Activated naive CD8-positive, alpha-beta T cell treated with anti-CD3 and anti-CD28 coated beads, Interleukin-2, amount 50 U/mL, for 24 hours (primary cell): ENCODE measurements at regions not wholly inside any gene's neighbourhood (a gene's known extent, or its start where the extent isn't known, plus 50 kb on each side); places are given as distances from the start of the nearest gene placed in this dataset.

ENCODE experiments used
- ATAC-seq: fragments of 150-1000 bp; cut with Tn5 transposase; one replicate; pipeline ENCODE4 v1.10.0; 2021
- DNase-seq: peaks from one replicate; pipeline ENCODE4 v3.0.0; 2021
- H3K27ac Mint-ChIP-seq: one replicate; pipeline ENCODE4 v1.8.0; 2021; ENCODE audit warnings: mild to moderate bottlenecking, mixed read lengths
- H3K27me3 Mint-ChIP-seq: one replicate; pipeline ENCODE4 v1.8.0; 2021; ENCODE audit warnings: mixed read lengths
- H3K36me3 Mint-ChIP-seq: one replicate; pipeline ENCODE4 v1.8.0; 2021; ENCODE audit warnings: low read depth, mixed read lengths
- H3K4me1 Mint-ChIP-seq: one replicate; pipeline ENCODE4 v1.8.0; 2021; ENCODE audit warnings: mixed read lengths
- H3K4me3 Mint-ChIP-seq: one replicate; pipeline ENCODE4 v1.8.0; 2021; ENCODE audit warnings: mild to moderate bottlenecking, moderate library complexity, mixed read lengths
- H3K9me3 Mint-ChIP-seq: one replicate; pipeline ENCODE4 v1.8.0; 2021; ENCODE audit warnings: mixed read lengths

- DNase-seq (no peak), ATAC-seq (no peak)
- H3K36me3 Mint-ChIP-seq, result no peaks in the 10 kb centered on the region
- no peaks in the 10 kb centered on the region for H3K4me1 Mint-ChIP-seq
- H3K27ac Mint-ChIP-seq, result no peak overlapping the region
- H3K4me3 Mint-ChIP-seq, result no peak overlapping the region
- no peaks in the 10 kb centered on the region for H3K9me3 Mint-ChIP-seq
- H3K27me3 Mint-ChIP-seq, result peaks cover 8% of the 10 kb centered on the region
Observed at GRCh38 chr6:40340957-40341356, 246.2 kb downstream of the LRFN2 start.

DNA sequence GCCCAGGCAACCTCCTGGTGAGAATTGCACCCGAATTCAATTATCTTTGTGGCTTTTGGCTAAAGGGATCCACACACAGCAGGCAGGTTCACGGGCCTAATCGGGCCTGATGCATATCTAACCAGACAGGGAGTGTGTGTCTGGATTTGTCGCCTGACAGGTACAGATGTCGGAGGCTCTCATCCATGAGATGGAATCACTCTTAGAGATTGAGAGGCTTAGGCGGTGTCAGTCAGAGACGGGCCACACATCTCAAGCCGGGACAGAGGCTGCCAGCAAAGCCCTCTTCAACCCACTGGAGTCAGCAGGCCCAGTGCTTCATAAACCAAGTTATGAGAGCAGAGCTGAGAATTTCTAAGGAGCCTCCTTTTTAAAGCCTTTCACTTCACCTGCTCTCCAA lies 247.0 kb downstream of the LRFN2 start:
- Mint-ChIP-seq H3K9me3 (no peaks in the 10 kb centered on the region), H3K36me3 (no peaks in the 10 kb centered on the region), H3K27ac (no peak overlapping the region), H3K4me1 (no peaks in the 10 kb centered on the region), H3K27me3 (peaks cover 8% of the 10 kb centered on the region), H3K4me3 (no peak overlapping the region)
- ATAC-seq (no peak), DNase-seq (no peak)

DNA sequence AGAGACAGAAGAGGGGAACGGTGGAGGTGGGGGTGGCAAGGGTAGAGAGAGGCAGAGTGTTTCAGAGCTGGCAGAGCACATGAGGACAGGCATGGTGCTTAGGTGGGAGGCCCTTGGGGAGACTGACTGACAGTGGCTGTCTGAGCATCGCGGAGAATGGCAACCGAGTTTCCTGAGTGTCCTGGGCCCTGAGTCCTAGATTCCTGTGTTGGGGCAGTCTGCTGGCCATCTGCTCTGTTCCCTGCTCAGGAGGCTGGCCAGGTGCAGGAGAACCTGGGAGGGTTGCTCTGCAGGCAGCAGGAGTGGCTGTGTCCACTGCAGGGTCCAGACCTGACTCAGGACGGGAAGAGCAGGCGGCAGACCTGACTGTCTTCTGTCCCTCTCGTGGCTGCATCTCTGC lies 248.9 kb downstream of the LRFN2 start:
- Mint-ChIP-seq H3K4me3 (no peak overlapping the region), H3K36me3 (no peaks in the 10 kb centered on the region), H3K4me1 (no peaks in the 10 kb centered on the region), H3K27me3 (peaks cover 20% of the 10 kb centered on the region), H3K27ac (no peak overlapping the region), H3K9me3 (no peaks in the 10 kb centered on the region)
- ATAC-seq, result no peak
- DNase-seq, result no peak

DNA sequence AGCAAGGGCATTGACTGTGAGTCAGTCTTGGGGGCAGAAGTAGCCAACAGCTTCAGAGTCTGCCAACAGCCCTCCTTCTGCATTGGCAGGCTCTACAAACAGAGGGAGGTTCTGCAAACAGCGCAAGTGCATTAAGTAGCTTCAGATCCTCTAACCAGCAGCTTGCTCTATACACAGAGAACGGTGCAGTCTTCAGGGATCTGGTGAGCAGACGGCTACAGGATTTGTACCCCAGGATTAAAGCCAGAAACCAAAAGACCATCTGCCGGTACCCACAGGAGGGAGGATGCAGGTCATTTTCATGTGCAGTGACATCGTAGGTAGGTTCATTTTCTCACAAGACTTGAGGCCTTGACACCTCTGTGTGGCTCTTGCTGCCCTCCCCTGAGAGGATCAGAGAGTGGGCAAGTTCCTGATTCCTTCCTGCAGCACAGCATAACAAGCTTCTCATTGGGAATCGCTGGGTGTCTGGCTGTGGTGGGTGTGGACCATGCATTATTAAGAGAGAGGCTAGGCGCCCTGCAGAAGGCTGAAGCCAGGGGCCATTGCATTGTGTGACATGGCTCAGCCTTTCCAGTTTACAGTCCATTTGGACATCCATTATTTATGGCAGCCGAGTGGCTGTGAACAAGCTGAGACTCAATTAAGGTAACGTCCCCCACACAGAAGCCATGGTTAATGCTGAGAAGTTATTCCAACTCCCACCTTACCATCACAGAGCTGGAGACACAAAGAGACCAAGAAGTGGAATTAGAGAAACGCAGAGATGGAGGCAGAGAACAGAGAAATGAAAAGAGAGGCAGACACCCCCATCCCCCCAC lies 250.0 kb downstream of the LRFN2 start:
- Mint-ChIP-seq H3K9me3 (no peaks in the 10 kb centered on the region), H3K27me3 (peaks cover 20% of the 10 kb centered on the region), H3K36me3 (no peaks in the 10 kb centered on the region), H3K4me1 (no peaks in the 10 kb centered on the region), H3K4me3 (no peak overlapping the region), H3K27ac (no peak overlapping the region)
- DNase-seq, result no peak
- ATAC-seq, result no peak

DNA sequence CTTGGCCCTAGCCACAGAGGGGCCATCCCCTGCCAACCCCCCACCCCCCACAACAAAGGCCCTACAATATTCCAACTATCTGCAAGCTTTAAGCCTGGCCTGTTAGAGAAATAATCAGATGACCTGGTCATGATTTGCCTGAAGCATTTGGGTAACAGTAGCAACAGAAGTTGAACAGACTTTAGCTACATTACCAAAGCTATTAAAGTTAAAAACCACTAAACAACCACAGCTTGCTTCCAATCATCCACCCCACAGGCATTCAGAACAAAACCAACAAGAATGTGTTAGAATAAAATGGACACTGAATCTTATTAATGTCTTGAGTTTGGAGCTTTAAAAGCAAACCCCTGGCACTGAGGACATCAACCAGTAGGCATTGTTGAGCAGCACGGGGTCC lies 250.9 kb downstream of the LRFN2 start:
- no peaks in the 10 kb centered on the region for H3K9me3 Mint-ChIP-seq
- no peak overlapping the region for H3K27ac Mint-ChIP-seq
- H3K36me3 Mint-ChIP-seq, result no peaks in the 10 kb centered on the region
- DNase-seq, result no peak
- H3K4me1 Mint-ChIP-seq, result no peaks in the 10 kb centered on the region
- ATAC-seq, result no peak
- no peak overlapping the region for H3K4me3 Mint-ChIP-seq
- H3K27me3 Mint-ChIP-seq, result peaks cover 20% of the 10 kb centered on the region

- Mint-ChIP-seq H3K4me1 (no peaks in the 10 kb centered on the region), H3K27ac (no peak overlapping the region), H3K27me3 (peaks cover 25% of the 10 kb centered on the region), H3K9me3 (no peaks in the 10 kb centered on the region), H3K36me3 (no peaks in the 10 kb centered on the region), H3K4me3 (no peak overlapping the region)
- DNase-seq, result no peak
- no peak for ATAC-seq
Observed at GRCh38 chr6:40334496-40335270, 252.5 kb downstream of the LRFN2 start.

DNA sequence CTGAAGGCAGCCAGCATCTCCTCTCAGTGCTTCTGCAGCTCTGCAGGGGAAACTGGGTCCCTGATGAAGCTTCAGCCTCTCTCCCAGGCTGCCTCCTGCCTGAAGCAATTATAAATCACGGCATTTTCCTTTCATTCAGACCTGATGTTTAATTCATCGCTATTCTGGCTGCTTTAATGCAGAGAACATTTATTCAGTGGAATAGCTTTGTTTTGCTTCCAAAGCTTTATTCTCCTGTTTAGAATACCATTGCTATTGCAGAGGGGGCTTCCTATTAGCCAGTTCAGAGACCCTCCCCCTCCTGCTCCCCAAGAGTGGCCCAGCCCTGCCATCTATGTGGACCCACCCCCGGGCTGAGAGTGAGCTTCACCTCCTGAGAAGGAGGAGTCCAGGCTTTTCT lies 255.6 kb downstream of the LRFN2 start:
- no peak overlapping the region for H3K4me3 Mint-ChIP-seq
- H3K27me3 Mint-ChIP-seq, result peaks cover 29% of the 10 kb centered on the region
- DNase-seq (no peak), ATAC-seq (no peak)
- no peaks in the 10 kb centered on the region for H3K9me3 Mint-ChIP-seq
- no peak overlapping the region for H3K27ac Mint-ChIP-seq
- H3K36me3 Mint-ChIP-seq, result no peaks in the 10 kb centered on the region
- H3K4me1 Mint-ChIP-seq, result no peaks in the 10 kb centered on the region

GRCh38 chr6:40330301-40330721 lies 256.9 kb downstream of the LRFN2 start:
- Mint-ChIP-seq H3K27ac (no peak overlapping the region), H3K4me3 (no peak overlapping the region), H3K36me3 (no peaks in the 10 kb centered on the region), H3K4me1 (no peaks in the 10 kb centered on the region), H3K9me3 (no peaks in the 10 kb centered on the region), H3K27me3 (peaks cover 28% of the 10 kb centered on the region)
- DNase-seq, result no peak
- no peak for ATAC-seq

DNA sequence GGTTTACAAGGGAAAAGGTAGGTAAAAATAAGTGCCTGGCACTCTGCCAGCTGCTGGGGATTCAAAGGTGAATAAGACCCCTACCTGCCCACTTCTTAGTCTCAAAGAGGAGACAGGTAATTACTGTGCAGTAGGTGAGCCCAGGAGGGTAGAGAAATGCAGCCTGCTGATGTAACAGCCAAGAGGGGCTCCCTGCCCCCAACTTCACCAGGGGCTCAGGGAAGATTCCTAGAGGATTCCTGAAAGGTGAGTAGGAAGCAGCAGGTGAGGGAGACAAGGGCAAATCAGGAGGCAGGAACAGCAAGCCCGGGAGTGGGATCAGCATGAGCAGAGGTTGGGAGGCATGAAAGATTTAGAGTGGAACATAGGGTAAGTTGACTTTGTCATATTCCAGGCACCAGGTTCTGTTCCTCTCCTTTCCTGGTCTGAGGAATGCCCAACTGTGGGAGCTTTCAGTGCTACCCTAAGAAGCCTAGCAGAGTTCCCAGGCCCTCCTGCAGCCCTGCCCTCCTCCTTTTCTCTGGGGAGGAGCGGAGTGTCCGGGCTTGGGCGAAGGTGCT lies 258.1 kb downstream of the LRFN2 start:
- peaks cover 26% of the 10 kb centered on the region for H3K27me3 Mint-ChIP-seq
- H3K27ac Mint-ChIP-seq, result no peak overlapping the region
- no peak for ATAC-seq

DNA sequence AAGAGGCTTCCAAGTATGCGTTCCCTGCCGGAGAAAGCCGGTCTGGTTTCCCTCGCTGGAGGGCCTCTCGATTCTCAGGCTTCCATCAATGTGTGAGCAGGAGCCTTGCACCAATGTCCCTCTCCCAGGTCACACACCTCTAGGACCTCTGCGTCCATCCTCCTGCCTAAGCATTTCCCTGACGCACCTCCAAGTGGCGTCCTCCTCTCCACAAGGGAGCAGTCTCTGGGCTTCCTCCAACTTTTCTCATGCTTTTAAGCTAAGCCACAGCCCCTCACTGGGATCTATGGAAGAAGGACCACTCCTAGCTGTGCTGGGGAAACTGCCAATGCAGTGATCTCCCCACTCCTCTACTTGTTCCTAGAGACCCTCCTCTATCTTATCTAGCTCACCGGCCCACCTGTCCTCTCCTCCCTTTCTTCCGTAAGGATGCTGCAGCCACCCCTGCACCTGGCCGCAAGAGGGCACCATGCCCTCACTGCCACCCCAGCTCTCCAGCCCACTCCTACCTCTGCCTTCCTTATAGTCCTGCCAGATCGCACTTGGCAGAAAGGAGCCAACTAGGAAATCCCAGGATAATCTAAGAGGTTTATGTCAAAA lies 258.7 kb downstream of the LRFN2 start:
- Mint-ChIP-seq H3K9me3 (no peaks in the 10 kb centered on the region), H3K27me3 (peaks cover 21% of the 10 kb centered on the region), H3K4me1 (no peaks in the 10 kb centered on the region), H3K27ac (no peak overlapping the region), H3K4me3 (no peak overlapping the region), H3K36me3 (no peaks in the 10 kb centered on the region)
- ATAC-seq (no peak), DNase-seq (peak; percentile 27)

More for the DNA sequence above, 258.1 kb downstream of the LRFN2 start:
- Mint-ChIP-seq H3K4me1 (no peaks in the 10 kb centered on the region), H3K36me3 (no peaks in the 10 kb centered on the region), H3K9me3 (no peaks in the 10 kb centered on the region), H3K4me3 (no peak overlapping the region)
- DNase-seq, result no peak

GRCh38 chr6:40326714-40327421 lies 260.3 kb downstream of the LRFN2 start:
- ATAC-seq, result no peak
- Mint-ChIP-seq H3K36me3 (no peaks in the 10 kb centered on the region), H3K4me1 (no peaks in the 10 kb centered on the region), H3K27me3 (peaks cover 25% of the 10 kb centered on the region), H3K27ac (no peak overlapping the region), H3K4me3 (no peak overlapping the region), H3K9me3 (no peaks in the 10 kb centered on the region)
- no peak for DNase-seq

GRCh38 chr6:40325791-40326190 lies 261.4 kb downstream of the LRFN2 start:
- Mint-ChIP-seq H3K4me1 (no peaks in the 10 kb centered on the region), H3K36me3 (no peaks in the 10 kb centered on the region), H3K27me3 (peaks cover 25% of the 10 kb centered on the region), H3K27ac (no peak overlapping the region), H3K4me3 (no peak overlapping the region), H3K9me3 (no peaks in the 10 kb centered on the region)
- ATAC-seq (no peak), DNase-seq (no peak)

DNA sequence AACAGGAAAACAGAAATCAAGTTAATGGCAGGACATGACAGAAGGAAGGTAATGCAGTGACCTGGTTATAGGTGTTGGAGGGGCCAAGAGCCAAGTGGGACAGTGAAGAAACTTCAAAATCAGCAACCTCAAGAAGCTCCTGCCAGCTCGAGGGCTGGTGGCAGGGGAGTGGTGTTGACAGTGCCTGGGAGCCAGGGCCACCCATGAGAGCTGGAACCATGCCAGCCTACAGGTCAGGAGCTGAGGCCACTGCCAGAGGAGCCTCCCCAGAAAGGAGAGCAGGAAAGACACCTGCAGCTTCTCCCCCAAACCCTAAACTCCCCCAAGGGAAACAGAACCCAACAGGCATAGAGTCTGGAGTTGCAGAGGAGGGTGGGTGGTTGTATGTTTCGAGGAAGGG lies 262.1 kb downstream of the LRFN2 start:
- no peak overlapping the region for H3K4me3 Mint-ChIP-seq
- no peaks in the 10 kb centered on the region for H3K9me3 Mint-ChIP-seq
- no peak for ATAC-seq
- DNase-seq, result no peak
- no peaks in the 10 kb centered on the region for H3K36me3 Mint-ChIP-seq
- H3K27ac Mint-ChIP-seq, result no peak overlapping the region
- H3K27me3 Mint-ChIP-seq, result peaks cover 22% of the 10 kb centered on the region
- no peaks in the 10 kb centered on the region for H3K4me1 Mint-ChIP-seq

DNA sequence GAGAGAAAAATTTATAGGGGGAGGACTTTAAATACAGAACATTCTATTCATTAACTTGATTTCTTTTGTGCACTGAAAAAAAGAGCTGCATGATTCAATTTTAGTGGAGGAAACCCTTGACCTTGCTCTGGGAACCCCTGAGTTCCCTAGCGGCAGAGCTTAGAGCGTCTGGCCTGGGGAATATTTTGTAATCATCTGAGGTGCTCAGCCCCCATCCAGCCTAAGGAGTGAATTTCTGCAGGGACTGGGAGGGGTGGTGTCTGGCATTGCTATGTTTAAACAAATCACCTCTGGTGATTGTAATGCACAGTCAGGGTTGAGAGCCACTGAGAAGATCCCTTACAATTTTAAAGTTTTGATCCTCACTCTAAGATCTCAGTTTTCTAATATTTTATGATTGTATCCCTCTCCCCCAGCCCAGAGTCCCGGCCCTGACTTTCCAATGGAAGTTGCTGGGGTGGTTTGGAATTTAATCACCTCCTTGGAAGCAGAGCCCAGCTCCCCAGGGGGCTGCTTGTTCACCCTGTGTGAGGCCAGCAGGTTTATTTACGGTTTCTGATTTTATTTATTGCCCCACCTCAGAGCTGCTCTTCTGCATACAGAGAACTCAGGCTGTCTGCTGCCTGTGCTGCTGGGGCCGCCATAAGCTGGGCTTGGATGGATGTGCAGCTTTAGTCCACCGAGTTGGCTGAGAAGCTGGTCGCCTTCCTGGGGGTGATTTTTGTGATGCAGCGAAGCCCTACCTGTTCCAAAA lies 263.1 kb downstream of the LRFN2 start:
- no peaks in the 10 kb centered on the region for H3K4me1 Mint-ChIP-seq
- H3K36me3 Mint-ChIP-seq, result no peaks in the 10 kb centered on the region
- H3K4me3 Mint-ChIP-seq, result no peak overlapping the region
- H3K27ac Mint-ChIP-seq, result no peak overlapping the region
- peaks cover 19% of the 10 kb centered on the region for H3K27me3 Mint-ChIP-seq
- H3K9me3 Mint-ChIP-seq, result peaks cover 5% of the 10 kb centered on the region
- DNase-seq (no peak), ATAC-seq (no peak)
